ENCODE measurements at regions not wholly inside any gene's neighbourhood (a gene's known extent, or its start where the extent isn't known, plus 50 kb on each side); places are given as distances from the start of the nearest gene placed in this dataset.

DNA sequence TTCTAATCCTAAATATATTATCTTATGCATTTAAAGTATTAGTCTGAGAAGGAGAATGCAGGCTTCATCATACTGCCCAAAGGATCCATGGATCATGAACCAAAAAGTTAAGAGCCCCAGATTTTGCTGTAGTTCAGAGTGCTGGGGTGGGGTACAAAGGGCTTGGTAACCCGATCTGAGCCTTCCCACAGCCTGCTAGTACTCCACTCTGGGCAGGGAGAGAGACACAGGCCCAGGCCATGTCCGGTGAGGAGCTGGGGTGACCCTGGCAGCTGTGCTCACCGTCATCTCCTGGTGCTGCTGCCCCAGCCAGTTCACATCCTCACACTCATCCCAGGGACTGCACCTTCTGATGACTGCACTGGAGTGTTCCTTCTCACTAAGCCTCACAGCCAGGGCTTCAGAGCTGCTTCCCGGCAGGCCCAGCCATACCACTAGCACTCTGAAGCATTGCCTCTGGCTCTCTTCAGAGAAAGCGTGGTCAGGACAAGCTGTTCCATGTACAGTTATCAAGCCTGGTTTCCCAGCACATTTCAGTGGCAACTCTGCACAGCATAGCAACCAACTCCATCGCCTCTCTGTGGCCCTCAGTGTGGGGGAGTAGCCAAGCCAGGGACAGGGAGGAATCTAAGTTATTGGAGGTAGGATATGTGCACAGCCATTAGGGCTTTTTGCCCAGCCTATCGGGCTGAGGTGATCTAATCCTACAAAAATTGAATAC, 189.0 kb upstream of the CTAGE1 start:
- no peak overlapping the region for H3K4me3 ChIP-seq (replicated peaks in 1 of 2; ENCODE audit: low read depth in 2 of 2, low read length in 2 of 2)
- DNase-seq (ENCODE audit: low read depth in 2 of 2), result peak; percentile 60 to 67
- TF ChIP-seq CTCF (IDR thresholded peaks at IDR 0.05; ENCODE audit: low read depth, low read length), result no peak

DNA sequence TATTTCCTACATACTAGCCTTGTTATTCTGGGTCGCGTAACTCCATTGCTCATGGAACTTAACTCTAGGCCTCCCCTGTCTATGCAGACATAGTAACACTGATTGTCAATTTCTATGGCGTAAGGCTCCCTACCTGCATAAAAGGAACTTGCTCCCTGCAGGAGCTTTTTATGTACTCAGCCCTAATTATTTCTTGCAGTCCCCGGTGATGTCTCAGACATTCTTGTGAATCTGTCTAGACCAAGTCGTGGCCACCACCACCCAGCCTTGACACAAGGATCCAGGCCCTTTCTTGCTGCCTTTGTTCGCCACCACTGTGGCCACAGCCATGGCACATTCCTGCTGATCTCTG, 189.5 kb upstream of the CTAGE1 start:
- no peak for DNase-seq (ENCODE audit: low read depth in 2 of 2)
- no peak for TF ChIP-seq CTCF (IDR thresholded peaks at IDR 0.05; ENCODE audit: low read depth, low read length)
- H3K4me3 ChIP-seq (replicated peaks in 1 of 2; ENCODE audit: low read depth in 2 of 2, low read length in 2 of 2), result no peak overlapping the region

DNA sequence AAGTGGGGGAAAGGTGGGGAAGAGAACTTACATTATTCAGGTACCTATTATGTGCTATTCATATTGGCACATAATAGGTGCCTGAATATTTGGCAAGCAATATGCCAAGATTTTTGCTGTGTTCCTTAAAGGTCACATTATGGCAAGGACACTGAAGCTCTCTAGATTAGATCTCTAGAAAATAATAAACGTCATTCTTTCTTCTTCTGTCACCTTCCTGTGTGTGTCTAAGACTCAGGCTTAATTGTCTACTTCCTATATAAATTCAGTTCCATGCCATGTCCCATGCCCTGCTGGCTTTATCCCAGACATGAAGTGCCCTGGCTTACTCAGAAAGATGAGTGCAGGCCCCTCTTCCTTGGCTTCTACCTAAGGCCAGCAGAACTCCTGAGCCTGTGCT, 191.1 kb upstream of the CTAGE1 start:
- no peak for TF ChIP-seq CTCF (IDR thresholded peaks at IDR 0.05; ENCODE audit: low read depth, low read length)
- no peak for DNase-seq (ENCODE audit: low read depth in 2 of 2)
- H3K4me3 ChIP-seq (replicated peaks in 1 of 2; ENCODE audit: low read depth in 2 of 2, low read length in 2 of 2), result no peak overlapping the region

DNA sequence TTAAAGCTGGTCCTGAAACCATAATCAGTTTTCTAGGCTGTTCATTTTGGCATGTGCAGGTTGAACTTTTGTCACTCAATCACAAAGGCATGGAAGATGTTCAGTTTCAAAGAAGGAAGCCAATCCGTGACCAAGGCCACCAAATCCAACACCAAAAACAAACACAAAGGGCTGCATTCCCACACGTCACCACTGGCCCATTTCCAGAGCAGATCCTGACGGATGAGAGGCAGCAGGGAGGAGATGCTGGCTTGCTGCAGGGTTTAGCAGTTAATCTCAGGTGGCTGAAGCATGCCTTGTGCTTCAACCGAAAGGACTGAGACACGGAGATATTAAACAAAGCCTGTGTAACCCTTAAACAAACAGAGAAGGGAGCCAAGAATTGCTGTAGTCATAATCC, 191.9 kb upstream of the CTAGE1 start:
- peak; percentile 43 to 53 for DNase-seq (ENCODE audit: low read depth in 2 of 2)
- no peak overlapping the region for H3K4me3 ChIP-seq (replicated peaks in 1 of 2; ENCODE audit: low read depth in 2 of 2, low read length in 2 of 2)
- TF ChIP-seq CTCF (IDR thresholded peaks at IDR 0.05; ENCODE audit: low read depth, low read length), result peak; percentile 13

- no peak for TF ChIP-seq CTCF (IDR thresholded peaks at IDR 0.05; ENCODE audit: low read depth, low read length)
- no peak for DNase-seq (ENCODE audit: low read depth in 2 of 2)
- H3K4me3 ChIP-seq (replicated peaks in 1 of 2; ENCODE audit: low read depth in 2 of 2, low read length in 2 of 2), result no peak overlapping the region
Observed at GRCh38 chr18:22613058-22613690, 195.5 kb upstream of the CTAGE1 start.

GRCh38 chr18:22613788-22614187, 196.1 kb upstream of the CTAGE1 start:
- no peak overlapping the region for H3K4me3 ChIP-seq (replicated peaks in 1 of 2; ENCODE audit: low read depth in 2 of 2, low read length in 2 of 2)
- TF ChIP-seq CTCF (IDR thresholded peaks at IDR 0.05; ENCODE audit: low read depth, low read length), result no peak
- DNase-seq (ENCODE audit: low read depth in 2 of 2), result peak in 1 of 2 donors; percentile 33

All from cardiac fibroblast (primary cell).